ENCODE measurements at regions not wholly inside any gene's neighbourhood (a gene's known extent, or its start where the extent isn't known, plus 50 kb on each side); places are given as distances from the start of the nearest gene placed in this dataset.

DNA sequence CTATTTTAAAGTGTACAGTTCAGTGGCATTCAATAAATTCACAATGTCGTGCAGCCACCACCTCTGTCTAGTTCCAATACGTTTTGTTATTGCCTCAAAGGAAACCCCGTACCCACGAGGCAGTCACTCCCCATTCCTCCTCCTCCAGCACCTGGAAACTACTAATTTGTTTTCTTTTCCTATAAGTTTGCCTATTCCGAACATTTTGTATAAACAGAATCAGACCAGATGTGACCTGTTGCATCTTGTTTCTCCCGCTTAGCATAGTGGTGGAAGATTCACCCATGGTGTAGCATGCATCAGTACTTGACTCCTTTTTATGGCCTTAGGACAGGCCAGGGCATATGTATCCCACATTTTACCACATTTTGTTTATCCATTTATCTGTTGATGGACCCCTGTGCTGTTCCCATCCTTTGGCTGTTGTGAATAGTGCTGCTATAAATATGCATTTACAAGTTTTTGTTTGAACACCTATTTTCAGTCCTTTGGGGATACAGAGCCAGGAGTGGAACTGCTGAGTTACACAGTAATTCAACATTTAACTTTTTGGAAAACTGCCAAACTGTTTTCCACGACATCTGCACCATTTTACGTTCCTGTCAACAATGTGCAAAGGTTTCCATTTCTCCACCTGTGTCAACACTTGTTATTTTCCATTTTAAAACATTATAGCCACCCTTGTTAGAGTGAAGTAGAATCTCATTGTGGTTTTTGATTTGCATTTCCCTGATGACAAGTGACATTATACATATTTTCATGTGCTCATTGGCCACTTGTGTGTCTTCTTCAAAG lies 57.8 kb upstream of the STX18 start:
- TF ChIP-seq, protein P1, sequence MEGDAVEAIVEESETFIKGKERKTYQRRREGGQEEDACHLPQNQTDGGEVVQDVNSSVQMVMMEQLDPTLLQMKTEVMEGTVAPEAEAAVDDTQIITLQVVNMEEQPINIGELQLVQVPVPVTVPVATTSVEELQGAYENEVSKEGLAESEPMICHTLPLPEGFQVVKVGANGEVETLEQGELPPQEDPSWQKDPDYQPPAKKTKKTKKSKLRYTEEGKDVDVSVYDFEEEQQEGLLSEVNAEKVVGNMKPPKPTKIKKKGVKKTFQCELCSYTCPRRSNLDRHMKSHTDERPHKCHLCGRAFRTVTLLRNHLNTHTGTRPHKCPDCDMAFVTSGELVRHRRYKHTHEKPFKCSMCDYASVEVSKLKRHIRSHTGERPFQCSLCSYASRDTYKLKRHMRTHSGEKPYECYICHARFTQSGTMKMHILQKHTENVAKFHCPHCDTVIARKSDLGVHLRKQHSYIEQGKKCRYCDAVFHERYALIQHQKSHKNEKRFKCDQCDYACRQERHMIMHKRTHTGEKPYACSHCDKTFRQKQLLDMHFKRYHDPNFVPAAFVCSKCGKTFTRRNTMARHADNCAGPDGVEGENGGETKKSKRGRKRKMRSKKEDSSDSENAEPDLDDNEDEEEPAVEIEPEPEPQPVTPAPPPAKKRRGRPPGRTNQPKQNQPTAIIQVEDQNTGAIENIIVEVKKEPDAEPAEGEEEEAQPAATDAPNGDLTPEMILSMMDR (IDR thresholded peaks at IDR 0.05; ENCODE audit: extremely low read depth in 1 of 2, insufficient read depth in 1 of 2, low read depth in 1 of 2, low read length in 2 of 2), result no peak
- TF ChIP-seq EZH2 (IDR thresholded peaks at IDR 0.05; ENCODE audit: borderline replicate concordance, low read depth, low read length, severe bottlenecking), result no peak
- no peak for TF ChIP-seq JUN (IDR thresholded peaks at IDR 0.05; ENCODE audit: borderline replicate concordance, insufficient read depth, insufficient read length, low read depth)
- TF ChIP-seq POLR2A (IDR thresholded peaks at IDR 0.05; ENCODE audit: low read depth, low read length), result no peak
- no peak for TF ChIP-seq MYC (IDR thresholded peaks at IDR 0.05; ENCODE audit: low read depth, low read length)
- TF ChIP-seq FOS (IDR thresholded peaks at IDR 0.05; ENCODE audit: borderline replicate concordance, insufficient read depth, low read length), result no peak
- no peak for TF ChIP-seq POLR2AphosphoS5 (IDR thresholded peaks at IDR 0.05; ENCODE audit: insufficient read depth, low read depth, low read length)
- TF ChIP-seq, protein P2, sequence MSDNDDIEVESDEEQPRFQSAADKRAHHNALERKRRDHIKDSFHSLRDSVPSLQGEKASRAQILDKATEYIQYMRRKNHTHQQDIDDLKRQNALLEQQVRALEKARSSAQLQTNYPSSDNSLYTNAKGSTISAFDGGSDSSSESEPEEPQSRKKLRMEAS (IDR thresholded peaks at IDR 0.05; ENCODE audit: insufficient read depth, insufficient read length), result no peak

Measured in endothelial cell of umbilical vein (primary cell).